ENCODE measurements at regions not wholly inside any gene's neighbourhood (a gene's known extent, or its start where the extent isn't known, plus 50 kb on each side); places are given as distances from the start of the nearest gene placed in this dataset.

DNA sequence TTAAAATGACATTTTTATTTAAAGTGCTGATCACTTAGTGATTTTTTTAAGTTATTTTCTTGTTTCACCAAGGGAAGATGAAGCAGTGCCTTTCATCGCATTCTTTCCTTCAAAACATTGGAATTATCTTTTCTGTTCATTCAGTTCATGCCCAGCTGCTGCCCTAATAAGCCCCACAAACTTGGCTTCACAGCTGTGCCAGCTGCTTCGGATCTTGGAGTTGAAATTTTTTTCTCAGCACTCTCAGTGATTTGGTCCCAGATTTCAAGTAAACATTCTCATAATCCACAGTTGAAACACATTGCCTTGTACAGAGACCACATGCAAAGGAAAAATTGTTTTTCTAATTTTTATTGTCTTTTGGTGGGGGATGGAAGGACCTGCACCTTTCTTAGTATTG lies 353.3 kb upstream of the LRP1B start:
- H3K27ac ChIP-seq (replicated peaks): no peak overlapping the region
- DNase-seq (ENCODE audit: low read depth in 1 of 2, low spot score in 1 of 2): no peak
- H3K27me3 ChIP-seq (ENCODE audit: insufficient read depth, poor library complexity, severe bottlenecking): peaks cover 2% of the 10 kb centered on the region
- no peak for TF ChIP-seq POLR2AphosphoS5 (IDR thresholded peaks at IDR 0.05; ENCODE audit: low read depth)
- no peak for TF ChIP-seq GABPA (IDR thresholded peaks at IDR 0.05; ENCODE audit: low read depth)
- TF ChIP-seq SPI1 (IDR thresholded peaks at IDR 0.05; ENCODE audit: borderline replicate concordance, low read depth): no peak
- TF ChIP-seq, protein P1, sequence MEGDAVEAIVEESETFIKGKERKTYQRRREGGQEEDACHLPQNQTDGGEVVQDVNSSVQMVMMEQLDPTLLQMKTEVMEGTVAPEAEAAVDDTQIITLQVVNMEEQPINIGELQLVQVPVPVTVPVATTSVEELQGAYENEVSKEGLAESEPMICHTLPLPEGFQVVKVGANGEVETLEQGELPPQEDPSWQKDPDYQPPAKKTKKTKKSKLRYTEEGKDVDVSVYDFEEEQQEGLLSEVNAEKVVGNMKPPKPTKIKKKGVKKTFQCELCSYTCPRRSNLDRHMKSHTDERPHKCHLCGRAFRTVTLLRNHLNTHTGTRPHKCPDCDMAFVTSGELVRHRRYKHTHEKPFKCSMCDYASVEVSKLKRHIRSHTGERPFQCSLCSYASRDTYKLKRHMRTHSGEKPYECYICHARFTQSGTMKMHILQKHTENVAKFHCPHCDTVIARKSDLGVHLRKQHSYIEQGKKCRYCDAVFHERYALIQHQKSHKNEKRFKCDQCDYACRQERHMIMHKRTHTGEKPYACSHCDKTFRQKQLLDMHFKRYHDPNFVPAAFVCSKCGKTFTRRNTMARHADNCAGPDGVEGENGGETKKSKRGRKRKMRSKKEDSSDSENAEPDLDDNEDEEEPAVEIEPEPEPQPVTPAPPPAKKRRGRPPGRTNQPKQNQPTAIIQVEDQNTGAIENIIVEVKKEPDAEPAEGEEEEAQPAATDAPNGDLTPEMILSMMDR (IDR thresholded peaks at IDR 0.05; ENCODE audit: insufficient read depth, low read length): no peak
- TF ChIP-seq, protein P2, sequence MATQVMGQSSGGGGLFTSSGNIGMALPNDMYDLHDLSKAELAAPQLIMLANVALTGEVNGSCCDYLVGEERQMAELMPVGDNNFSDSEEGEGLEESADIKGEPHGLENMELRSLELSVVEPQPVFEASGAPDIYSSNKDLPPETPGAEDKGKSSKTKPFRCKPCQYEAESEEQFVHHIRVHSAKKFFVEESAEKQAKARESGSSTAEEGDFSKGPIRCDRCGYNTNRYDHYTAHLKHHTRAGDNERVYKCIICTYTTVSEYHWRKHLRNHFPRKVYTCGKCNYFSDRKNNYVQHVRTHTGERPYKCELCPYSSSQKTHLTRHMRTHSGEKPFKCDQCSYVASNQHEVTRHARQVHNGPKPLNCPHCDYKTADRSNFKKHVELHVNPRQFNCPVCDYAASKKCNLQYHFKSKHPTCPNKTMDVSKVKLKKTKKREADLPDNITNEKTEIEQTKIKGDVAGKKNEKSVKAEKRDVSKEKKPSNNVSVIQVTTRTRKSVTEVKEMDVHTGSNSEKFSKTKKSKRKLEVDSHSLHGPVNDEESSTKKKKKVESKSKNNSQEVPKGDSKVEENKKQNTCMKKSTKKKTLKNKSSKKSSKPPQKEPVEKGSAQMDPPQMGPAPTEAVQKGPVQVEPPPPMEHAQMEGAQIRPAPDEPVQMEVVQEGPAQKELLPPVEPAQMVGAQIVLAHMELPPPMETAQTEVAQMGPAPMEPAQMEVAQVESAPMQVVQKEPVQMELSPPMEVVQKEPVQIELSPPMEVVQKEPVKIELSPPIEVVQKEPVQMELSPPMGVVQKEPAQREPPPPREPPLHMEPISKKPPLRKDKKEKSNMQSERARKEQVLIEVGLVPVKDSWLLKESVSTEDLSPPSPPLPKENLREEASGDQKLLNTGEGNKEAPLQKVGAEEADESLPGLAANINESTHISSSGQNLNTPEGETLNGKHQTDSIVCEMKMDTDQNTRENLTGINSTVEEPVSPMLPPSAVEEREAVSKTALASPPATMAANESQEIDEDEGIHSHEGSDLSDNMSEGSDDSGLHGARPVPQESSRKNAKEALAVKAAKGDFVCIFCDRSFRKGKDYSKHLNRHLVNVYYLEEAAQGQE (IDR thresholded peaks at IDR 0.05; ENCODE audit: insufficient replicate concordance, low read depth): no peak
- H3K4me3 ChIP-seq (replicated peaks; ENCODE audit: insufficient read depth, low read length): no peak overlapping the region

DNA sequence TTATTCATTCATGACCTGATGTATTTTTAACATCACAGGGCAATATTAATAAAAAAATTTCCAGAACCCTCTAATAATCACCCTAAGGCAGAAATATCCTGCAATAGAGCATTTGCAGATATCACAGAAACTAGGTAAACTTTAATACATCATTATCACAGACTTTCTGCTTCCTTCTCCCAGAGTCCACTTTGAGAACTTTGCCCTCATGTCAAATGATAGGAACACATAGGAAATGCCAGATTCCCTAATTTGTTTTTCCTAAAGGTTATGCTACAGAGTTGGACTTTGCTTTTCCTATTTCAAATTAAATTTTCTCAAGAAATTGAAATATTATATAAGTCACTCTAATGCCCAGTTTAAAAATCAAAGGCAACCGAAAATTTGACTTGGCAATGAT lies 352.8 kb upstream of the LRP1B start:
- TF ChIP-seq, protein P2 (IDR thresholded peaks at IDR 0.05; ENCODE audit: insufficient replicate concordance, low read depth): no peak
- TF ChIP-seq POLR2AphosphoS5 (IDR thresholded peaks at IDR 0.05; ENCODE audit: low read depth) (no peak), SPI1 (IDR thresholded peaks at IDR 0.05; ENCODE audit: borderline replicate concordance, low read depth) (no peak), GABPA (IDR thresholded peaks at IDR 0.05; ENCODE audit: low read depth) (no peak)
- TF ChIP-seq, protein P1 (IDR thresholded peaks at IDR 0.05; ENCODE audit: insufficient read depth, low read length): no peak
- peaks cover 2% of the 10 kb centered on the region for H3K27me3 ChIP-seq (ENCODE audit: insufficient read depth, poor library complexity, severe bottlenecking)
- H3K4me3 ChIP-seq (replicated peaks; ENCODE audit: insufficient read depth, low read length): no peak overlapping the region
- no peak for DNase-seq (ENCODE audit: low read depth in 1 of 2, low spot score in 1 of 2)
- H3K27ac ChIP-seq (replicated peaks): no peak overlapping the region

DNA sequence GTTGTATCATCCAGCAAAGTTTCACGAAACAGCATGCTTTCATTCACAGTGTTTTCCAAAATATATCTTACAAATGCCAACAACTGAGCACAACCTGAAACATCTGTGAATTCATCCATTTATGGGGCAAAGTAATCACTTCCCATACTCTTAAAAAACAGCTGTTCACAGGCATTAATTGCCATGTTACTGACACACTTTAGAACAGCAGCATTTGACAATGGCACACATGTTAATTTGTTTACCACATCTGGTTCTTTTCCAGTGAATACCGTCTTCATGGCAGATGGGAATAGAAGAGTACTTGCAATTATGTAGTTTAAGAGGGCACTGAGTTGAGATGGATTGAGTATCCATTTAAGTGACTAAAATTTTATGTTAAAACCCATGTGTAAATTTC lies 347.4 kb upstream of the LRP1B start:
- TF ChIP-seq, protein P2 (IDR thresholded peaks at IDR 0.05; ENCODE audit: insufficient replicate concordance, low read depth): no peak
- DNase-seq (ENCODE audit: low read depth in 1 of 2, low spot score in 1 of 2): no peak
- Histone ChIP-seq H3K27ac (replicated peaks) (no peak overlapping the region), H3K27me3 (ENCODE audit: insufficient read depth, poor library complexity, severe bottlenecking) (no peaks in the 10 kb centered on the region), H3K4me3 (replicated peaks; ENCODE audit: insufficient read depth, low read length) (no peak overlapping the region)

DNA sequence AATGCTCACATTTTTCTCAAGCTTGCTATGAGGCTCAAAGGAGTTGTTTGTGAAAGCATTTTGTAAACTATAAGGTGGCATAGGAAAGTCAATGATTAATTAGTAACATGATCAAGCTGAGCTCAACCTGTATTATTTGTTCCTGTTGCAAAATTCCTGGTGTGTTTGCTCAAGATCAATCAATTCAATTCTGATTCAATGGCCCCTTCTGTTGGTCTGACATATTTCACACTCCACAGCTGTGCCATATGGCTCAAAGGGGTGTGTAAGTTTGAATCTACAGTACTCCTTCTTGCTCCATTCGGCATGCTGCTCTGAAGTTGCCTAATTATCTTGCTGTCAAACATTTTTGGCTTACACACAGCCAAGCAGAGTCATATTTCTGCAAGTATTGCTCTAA lies 341.6 kb upstream of the LRP1B start:
- DNase-seq (ENCODE audit: low read depth in 1 of 2, low spot score in 1 of 2): no peak
- Histone ChIP-seq H3K27ac (replicated peaks) (no peak overlapping the region), H3K27me3 (ENCODE audit: insufficient read depth, poor library complexity, severe bottlenecking) (no peaks in the 10 kb centered on the region), H3K4me3 (replicated peaks; ENCODE audit: insufficient read depth, low read length) (no peak overlapping the region)
- TF ChIP-seq, protein P1 (IDR thresholded peaks at IDR 0.05; ENCODE audit: insufficient read depth, low read length): no peak
- TF ChIP-seq SPI1 (IDR thresholded peaks at IDR 0.05; ENCODE audit: borderline replicate concordance, low read depth): no peak
- no peak for TF ChIP-seq GABPA (IDR thresholded peaks at IDR 0.05; ENCODE audit: low read depth)
- TF ChIP-seq, protein P2 (IDR thresholded peaks at IDR 0.05; ENCODE audit: insufficient replicate concordance, low read depth): no peak
- no peak for TF ChIP-seq POLR2AphosphoS5 (IDR thresholded peaks at IDR 0.05; ENCODE audit: low read depth)

All from HL-60 (cell line).